COLO829 (cell line): ENCODE measurements at regions not wholly inside any gene's neighbourhood (a gene's known extent, or its start where the extent isn't known, plus 50 kb on each side); places are given as distances from the start of the nearest gene placed in this dataset.

Source experiments
- DNase-seq: peaks from one replicate; pipeline ENCODE4 v3.0.0; 2012; ENCODE audit warnings: low spot score

DNA sequence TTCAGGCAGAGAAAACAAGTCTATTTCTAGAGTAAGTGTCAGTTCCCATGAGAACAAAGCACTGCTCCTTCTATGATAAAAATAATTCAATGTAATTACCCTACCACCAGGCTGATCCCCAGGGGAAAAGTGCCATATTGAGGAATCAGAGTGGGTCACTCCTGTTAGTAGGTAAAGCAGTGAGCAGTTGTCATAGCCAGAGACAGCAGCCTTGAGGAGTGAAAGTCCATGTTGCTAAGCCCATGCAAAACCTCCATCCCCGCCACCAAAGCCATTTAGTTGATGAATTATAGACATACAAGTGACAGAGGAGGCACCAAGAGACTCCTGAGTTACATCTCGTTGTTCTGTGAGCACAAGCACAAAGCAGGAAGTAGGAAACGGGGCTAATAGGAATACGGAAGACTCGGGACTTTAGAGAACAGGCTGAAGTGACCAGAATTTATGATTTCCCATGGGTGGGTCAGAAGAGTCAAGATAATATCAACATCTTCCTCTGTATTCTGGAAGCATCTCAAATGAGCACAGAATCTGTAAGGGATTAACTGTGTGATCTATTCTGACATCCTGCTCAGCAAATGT lies 197.9 kb downstream of the MAFB start:
- no peak for DNase-seq

DNA sequence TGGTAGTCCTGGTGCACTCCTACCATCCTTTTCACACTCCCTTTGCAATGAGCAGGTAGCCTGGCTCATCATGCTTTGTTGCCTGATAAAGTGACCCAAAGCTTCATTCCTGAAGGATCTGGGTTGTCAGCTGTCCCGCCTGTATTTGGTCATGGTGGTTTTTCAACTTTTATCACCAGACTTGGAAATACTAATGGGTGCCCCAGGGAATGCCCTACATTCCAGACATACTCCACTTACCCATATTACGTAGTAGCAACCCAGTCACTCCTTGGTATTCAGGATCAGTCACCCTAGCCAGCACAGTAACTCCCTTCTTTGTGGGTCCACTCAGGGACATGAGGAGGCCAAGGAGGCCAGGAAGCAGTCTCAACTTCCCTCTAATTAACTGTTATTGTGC lies 199.2 kb downstream of the MAFB start:
- peak; percentile 9 for DNase-seq

DNA sequence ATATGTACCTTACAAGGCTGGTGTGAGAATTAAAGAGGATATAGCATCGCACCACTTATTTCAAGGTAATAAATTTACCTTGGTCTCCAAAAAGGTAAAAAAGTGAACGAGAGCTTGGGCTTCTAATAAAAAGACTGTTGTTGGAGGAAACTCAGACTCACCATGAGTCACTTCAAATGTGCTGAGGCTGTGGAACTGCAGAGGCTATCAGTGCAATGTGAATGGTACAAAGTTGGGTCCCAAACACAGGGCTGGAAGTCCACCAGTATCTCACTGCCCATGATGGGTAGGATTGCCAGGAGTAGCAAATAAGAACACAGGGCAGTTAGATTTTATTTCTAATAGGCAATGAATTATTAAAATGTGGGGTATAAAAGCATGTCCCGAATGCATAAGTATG lies 200.6 kb downstream of the MAFB start:
- no peak for DNase-seq

DNA sequence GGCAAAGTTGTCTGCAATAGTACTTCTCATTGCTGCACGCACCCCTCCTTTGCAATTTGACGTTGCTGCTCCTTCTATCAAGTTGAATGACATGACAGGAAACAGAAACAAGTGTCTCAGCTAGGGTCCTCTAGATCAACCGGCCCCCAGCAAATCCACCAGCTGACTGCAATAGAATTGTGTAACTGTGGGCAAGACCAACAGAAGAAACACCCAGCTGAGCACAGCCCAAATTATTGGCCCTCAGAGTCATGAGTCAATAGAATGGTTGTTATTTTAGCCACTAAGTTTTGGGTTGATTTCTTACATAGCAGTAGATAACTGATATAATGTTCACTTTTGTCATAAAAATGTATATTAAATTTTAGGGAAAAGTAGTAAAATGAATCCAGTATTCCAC lies 202.7 kb downstream of the MAFB start:
- DNase-seq: no peak

DNA sequence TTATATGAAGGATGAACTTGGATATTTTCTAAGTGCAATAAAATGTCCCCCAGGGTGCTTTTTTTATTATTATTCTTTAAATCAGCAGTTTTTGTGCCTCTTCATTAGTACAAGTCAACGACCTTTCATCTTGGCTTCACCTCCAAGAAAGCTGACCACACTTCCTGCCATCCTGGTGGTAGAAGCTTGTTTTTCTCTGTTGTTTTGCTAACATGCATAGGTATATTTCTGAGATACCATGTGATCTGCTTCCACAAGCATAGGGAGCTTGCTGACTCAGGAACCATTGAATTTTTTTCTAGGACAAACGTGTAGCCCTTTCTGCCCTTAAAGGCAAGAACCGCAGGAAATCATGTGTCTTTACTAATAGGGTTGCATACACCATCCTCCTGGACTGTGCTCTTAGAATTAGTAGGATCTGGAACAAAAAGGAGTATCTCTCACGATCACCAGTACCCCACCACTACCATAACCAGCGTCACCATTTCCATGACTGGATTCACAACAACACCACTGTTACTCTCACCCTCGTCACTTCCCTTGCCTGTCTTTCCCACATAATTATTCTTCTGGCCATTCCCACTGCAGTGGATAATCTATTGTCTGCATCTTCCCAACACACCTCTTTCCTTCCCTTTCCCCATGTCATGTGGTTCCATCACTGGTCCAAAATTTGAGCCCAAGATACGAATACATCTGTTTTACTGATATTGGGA lies 207.1 kb downstream of the MAFB start:
- no peak for DNase-seq

DNA sequence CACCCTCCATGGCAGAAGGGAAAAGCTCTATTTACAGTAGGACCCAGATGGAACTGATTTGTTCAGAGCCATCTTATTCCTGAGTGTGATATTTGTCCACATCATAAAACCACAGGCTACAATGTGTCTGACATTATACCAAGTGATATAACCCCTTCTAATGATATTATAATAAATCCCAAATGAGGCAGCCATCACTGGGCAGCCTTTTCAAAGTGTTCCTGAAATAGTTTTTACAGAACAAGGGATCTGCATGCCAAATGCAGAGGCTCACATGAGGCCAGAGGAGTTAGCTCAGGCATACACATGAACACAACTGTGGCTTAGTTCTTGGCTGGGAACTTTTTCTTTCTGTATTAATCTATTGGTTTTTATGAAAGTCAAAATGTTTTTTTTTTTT lies 207.7 kb downstream of the MAFB start:
- no peak for DNase-seq

DNA sequence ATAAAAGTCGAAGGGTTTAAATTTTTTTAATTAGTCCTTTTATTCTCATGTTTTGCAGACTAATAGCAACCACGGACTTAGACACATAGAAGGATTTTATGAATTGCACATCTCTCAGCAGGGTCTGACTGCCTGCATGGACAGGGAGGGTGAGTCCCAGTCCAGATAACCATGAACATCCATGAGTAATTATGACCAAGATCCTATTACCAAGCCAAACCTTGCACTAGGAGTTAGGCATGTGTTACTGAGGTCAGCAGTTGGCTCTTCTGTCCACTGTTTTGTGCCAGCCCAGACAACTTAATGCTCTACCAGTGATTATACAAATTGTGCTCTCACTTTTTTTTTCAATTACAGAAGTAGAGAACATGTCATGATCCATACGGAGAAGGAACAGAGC lies 211.2 kb downstream of the MAFB start:
- no peak for DNase-seq

DNA sequence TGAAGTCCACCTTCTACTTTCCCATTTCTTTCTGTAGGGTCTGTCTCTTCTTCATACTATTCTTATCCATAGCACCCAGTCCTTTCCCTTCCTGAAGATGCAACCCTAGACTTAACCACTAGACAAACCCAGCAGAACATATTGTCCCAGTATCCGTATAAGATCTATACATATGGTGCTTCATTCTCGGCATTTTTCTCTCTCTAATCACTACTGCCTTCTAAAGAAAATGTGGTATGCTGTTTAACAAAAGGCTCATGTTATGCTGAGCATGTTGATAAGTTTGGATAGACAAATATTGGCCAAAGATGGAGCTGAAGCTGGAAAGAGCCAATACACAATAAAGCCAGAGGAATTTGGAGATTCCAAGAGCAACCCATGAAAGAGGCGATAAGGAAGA lies 212.6 kb downstream of the MAFB start:
- no peak for DNase-seq

DNA sequence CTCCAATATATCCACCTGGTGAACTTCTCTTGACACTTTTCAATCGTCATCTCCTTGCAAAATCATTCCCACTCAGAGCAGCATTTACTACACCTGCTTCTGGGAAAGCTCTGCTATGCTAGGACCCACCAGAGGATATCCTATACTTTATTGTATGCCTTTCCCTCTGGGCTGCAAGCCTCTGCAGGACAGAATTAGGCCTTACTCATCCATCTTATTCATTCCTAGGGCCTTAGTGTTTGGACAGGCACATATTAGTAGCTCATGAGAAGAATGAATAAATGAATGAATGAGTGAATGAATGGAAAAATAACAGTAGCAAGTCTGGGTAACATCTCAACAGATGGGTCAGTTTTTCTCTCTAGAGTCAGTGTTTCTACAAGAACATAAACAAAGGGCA lies 216.1 kb downstream of the MAFB start:
- DNase-seq: no peak

DNA sequence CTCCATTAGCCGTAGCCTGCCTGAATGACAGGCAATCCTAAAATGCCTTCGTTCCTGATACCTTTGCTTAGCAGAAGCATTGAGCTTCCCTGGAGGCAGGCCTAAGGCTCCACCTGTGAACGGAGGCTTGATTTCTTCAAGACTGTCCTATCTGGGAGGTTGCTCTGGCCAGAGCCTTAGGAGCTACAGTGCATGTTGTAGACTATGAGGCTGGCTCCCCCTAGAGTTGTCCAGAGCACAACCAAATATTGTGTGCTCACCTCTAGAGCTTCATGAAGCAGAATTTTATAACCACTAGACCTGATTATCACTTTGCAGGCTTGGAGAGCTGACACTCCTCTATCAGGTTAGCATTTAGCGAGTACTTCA lies 217.8 kb downstream of the MAFB start:
- no peak for DNase-seq

DNA sequence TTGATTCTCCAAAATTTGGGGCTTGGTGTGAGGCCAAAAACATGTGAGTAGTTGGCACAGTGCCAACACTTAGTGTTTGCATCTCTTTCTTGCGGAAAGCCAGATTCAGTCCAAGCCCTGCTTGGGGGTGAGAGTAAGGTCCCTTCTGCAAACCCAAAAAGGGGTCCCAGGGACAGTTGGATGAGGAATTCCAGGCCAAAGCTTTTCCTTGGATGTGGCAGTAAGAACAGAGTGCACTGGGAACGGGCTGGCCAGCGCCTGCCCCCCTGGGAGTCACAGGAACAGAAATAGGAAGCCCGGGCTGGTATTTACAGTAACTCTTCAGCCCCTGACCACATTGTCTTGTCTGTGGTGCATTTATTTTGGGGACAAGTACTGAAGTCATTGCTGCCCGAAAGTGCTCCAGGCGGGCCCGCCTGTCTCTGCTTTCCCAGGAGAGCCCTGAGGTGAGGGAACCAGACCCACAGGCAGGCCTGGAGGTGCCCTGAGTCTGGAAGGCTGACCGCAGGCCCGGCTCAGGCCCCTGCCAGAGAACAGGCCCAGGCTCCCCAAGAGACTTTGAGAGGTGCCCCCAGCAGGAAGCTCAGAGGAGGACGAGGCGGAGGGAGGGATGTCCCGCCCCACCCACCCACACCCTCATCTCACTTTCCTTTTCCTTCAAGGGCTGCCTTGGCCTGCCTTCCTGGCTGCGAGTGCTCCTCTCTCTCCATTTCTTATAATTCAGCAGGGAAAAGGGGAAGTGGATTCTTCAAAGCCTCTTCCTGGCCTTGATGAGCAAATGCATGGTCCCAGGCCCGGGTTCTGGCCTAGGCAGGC lies 218.4 kb downstream of the MAFB start:
- DNase-seq: no peak

DNA sequence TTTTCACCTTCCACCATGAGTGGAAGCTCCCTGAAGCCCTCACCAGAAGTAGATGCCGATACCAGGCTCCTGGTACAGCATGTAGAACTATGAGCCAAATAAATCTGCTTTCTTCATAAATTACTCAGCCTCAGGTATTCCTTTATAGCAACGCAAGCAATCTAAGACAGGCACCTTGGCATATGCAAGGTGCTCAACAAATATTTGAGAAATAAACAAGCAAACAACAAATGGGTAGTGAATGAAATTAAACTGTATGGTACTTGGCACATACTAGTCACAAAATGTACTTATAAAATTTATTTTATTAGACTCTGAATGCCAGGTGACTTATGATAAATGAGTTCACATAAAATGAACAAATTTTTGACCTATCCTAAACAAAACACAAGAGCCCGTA lies 220.3 kb downstream of the MAFB start:
- DNase-seq: no peak

DNA sequence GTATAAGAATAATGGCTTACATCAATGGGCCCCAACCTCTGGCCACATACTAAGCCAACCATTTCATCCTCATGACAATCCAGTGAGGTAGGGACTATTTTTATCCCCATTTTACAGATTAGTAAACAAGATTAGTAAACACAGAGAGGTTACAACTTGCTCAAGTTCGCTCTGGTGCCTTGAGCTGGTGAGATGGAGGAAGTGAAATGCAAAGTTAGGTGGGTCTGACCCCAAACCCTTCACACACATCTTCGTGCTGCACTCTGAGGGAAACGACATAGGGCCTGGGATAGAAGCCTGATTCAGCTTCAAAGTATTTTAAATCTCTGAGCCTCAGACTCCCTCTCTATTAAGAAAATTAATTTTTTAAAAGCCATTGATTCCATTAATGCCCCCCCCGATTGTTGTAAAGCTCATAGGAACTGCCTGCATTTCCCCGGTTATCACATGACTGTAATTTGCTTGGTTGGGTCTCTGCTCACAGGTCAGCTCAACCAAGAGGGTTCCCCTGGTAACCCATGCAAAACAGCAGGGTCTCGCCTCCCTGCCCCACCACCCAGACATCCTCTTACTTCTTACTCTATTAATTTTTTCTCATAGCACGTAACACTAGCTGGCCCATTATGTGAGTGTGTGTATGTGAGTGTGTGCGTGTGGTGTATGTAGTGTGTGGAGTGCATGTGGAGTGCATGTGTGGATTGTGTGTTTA lies 221.2 kb downstream of the MAFB start:
- no peak for DNase-seq

DNA sequence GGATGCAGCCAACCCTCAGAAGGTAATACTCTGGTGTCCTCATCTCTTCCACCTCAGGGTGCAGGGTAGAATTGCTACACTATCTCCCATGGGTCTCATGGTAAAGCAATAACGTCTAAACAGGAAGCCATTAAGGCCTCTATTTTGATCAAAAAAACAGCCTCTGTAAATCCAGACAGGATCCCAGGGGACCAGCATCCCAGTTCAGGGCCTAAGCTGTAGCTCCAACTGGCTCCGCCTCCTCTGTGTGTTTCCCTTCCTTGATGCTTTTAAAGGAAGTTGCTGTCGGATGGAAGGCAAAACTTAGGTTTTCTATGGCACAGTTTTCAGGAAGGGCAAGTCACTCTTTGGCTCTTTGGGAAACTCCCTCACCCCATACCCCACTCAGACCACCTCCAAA lies 222.0 kb downstream of the MAFB start:
- DNase-seq: no peak

DNA sequence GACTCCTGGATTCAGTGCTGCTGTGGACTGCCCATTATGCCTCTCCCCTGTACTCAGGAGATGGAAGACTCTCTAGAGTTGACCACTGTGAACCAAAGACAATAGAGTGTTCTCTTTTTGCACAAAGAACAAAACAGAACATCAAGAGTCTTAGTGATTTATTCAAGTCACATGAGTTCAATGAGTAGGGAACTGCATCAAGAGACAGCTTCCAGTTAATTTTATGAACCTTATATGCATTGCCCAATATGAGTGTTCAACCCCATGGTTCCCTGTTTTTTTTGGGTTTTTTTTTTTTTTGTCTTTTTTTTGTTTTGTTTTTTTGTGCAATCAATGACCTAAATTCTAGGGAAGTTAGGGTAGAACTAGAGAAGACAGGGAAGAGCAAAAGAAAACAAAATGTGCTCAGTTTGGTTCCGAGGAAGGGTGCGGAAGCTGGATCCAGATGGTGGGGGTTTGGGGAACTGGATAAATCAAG lies 224.3 kb downstream of the MAFB start:
- DNase-seq: no peak

DNA sequence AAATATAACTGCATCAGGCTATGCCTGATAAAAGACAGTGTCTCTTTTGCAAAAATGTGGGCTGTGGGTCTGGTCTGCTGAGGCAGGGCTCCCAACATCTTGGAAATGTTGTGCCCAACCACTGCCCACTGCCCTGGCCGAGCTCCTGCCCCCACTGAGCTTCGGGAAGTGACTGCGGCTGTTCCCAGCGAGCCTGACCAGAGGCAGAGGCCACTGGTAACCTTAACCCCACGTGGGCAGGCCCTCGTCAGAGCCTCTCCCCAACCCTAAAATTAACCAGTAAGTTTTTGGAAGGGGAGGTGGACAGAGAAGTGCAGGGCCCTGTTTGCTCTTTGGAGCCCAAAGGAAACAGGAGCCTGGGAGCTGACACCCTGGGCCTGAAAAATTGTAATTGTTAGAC lies 225.9 kb downstream of the MAFB start:
- no peak for DNase-seq

DNA sequence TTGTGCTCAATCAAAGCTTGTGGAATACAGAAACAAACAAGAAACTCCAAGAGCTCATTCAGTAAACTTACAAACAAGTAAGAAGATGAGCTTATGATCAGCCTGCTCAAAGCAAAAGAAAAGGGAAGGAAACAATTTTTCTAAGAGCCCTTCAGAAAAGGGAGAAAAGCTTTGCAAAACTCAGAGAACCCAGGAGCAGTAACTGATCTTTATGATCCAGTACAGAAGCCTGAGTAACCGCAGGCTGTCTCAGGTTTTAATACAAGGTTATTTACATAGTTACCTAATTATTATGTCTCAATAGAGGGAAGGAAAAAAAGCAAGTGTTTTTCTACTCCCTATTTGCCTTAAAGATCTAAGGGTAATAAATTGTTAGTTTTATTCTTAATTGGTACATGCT lies 226.5 kb downstream of the MAFB start:
- no peak for DNase-seq

DNA sequence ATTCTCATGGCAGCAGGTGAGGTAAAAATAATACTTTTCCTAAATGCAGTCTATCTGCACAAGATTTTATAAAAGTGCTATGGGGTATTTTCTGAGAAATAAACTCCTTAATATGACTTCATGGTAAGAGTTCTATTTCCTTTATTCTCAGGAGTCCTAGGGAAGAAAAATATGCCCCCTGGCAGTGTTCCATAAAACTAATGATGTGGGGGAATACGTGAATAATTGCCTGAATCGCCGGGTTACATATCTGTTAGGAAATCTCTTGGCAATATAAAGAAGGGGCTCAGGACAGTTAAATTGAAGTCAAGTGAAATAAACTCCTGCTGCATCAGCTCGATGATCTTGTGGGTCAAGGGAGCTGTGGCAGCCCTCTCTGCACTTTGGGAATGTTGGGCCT lies 229.7 kb downstream of the MAFB start:
- no peak for DNase-seq

DNA sequence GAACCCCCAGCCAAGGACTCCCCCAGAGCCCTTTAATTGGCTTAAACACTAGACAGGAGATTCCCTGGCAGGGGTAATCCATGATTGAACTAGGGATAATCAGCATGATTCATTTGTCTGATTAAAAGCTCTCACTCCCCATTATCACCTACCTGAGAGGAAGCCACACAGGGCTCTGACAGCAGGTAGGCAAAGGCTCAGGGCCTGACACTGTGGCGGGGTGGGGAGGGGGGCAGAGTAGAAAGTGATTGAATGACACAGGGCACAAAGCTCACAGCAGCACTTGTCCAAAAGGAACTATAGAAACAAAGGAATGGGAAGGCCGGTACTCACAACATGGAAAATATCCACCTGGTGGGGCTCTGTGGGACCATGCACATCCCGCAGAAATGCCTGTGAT lies 231.6 kb downstream of the MAFB start:
- no peak for DNase-seq

DNA sequence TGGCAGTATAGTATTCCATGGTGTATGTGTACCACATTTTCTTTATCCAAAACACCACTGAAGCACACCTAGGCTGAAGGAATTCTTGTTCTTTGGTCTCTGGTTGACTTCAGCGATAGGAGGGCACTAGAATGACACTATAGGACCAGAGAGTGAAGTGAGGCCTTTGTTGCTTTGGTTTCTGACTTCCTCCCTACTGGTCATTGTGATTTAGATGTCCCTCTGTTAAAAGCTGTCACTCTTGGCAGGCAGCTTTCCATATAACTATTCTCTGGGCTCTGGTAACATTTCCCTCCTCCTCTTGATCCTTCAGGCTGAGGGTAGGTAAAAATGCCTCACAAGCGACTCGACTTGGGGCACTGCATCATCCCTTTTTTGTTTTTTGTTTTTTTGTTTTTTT lies 236.3 kb downstream of the MAFB start:
- no peak for DNase-seq

DNA sequence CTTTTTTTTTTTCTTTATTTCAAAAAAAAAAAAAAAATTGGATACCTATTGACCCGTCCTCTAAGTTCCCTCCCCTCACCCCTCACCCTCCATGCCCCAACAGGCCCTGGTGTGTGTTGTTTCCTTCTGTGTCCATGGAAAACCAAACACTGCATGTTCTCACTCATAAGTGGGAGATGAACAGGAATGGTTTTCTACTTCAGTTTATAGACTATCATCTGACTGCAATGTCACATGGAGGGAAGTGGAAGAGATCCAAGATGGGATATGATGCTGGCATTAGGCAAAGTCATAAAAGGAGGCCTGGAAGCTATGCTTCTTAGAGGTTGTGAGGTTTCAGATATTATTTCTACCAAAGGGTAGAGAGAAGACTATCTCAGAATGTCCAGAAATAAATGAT lies 237.5 kb downstream of the MAFB start:
- no peak for DNase-seq

DNA sequence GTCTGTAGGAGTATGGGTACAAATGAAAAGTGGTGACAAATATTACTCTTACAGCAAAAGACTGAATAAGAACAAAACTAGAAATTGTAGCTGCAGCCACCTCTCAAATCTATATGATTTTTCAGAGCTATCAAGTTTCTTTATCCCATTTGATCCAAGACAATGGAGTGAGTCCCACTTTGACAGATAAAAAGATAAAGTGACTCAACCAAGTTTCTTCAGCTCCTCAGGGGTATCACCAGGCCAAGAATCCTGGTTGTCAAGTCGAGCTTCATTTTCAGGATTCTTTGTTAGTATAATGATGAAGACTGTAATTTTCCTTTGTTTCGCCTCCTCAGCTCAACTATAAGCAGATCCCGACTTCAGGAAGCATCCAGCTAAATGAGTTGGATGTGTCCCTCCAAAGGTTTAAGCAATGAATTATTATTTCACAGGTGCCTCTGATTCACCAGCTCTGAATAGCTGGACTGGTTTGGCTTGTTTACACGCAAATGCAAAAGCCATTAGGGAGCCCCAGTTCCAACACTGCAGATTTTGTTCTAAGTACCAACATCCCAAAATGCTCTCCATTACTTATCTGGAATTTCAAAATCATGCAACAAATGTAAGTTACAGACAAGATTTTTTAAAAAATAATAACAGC lies 238.9 kb downstream of the MAFB start:
- DNase-seq: no peak
